Karpas-422 (cell line): ENCODE measurements at regions not wholly inside any gene's neighbourhood (a gene's known extent, or its start where the extent isn't known, plus 50 kb on each side); places are given as distances from the start of the nearest gene placed in this dataset.
"Not testable (repeated sequence)": the region's sequence is repeated elsewhere in the genome, so short reads cannot be mapped to it uniquely, and the experiment has no call there.

Experiments used
- DNase-seq: peaks from one replicate; pipeline ENCODE4 v3.0.0-alpha.2; 2015
- H2AFZ ChIP-seq: fragments of 200-600 bp; sonication (generic); 2 replicates; pipeline ENCODE4 v1.6.1; 2014; ENCODE audit warnings: antibody characterized with exemption, low read length, mixed read lengths
- H3K27ac ChIP-seq: fragments of 200-600 bp; sonication (generic); 2 replicates; pipeline ENCODE4 v1.5.1; 2014; ENCODE audit warnings: mild to moderate bottlenecking, low read length, moderate library complexity
- H3K27me3 ChIP-seq: fragments of 200-600 bp; sonication (generic); 2 replicates; pipeline ENCODE4 v1.6.1; 2014; ENCODE audit warnings: low read length, mixed read lengths
- H3K36me3 ChIP-seq: fragments of 200-600 bp; sonication (generic); 2 replicates; pipeline ENCODE4 v1.6.1; 2014; ENCODE audit warnings: low read length, mixed read lengths; ENCODE audit not compliant: insufficient read depth
- H3K4me1 ChIP-seq: fragments of 200-600 bp; sonication (generic); 2 replicates; pipeline ENCODE4 v1.6.1; 2014; ENCODE audit warnings: mild to moderate bottlenecking, low read length, mixed read lengths
- H3K4me2 ChIP-seq: fragments of 200-600 bp; sonication (generic); 2 replicates; pipeline ENCODE4 v1.6.1; 2014; ENCODE audit warnings: low read length, low read depth, mild to moderate bottlenecking; ENCODE audit not compliant: poor library complexity, severe bottlenecking
- H3K4me3 ChIP-seq: fragments of 200-600 bp; sonication (generic); 2 replicates; pipeline ENCODE4 v1.5.1; 2014; ENCODE audit warnings: mild to moderate bottlenecking, antibody characterized with exemption, low read length, mixed read lengths
- H3K79me2 ChIP-seq: fragments of 200-600 bp; sonication (generic); 2 replicates; pipeline ENCODE4 v1.6.1; 2014; ENCODE audit warnings: mild to moderate bottlenecking, low read length, mixed read lengths
- H3K9ac ChIP-seq: fragments of 200-600 bp; sonication (generic); 2 replicates; pipeline ENCODE4 v1.6.0; 2014; ENCODE audit warnings: low read length
- H3K9me2 ChIP-seq: fragments of 200-600 bp; sonication (generic), shearing (Covaris generic); replicated peaks from 2 replicates; pipeline ENCODE4 v1.6.0; 2014; ENCODE audit warnings: mild to moderate bottlenecking, low read length, moderate library complexity; ENCODE audit not compliant: insufficient read depth
- H3K9me3 ChIP-seq: fragments of 300-700, 200-600 bp; sonication (generic); 2 replicates; pipeline ENCODE4 v1.6.1; 2014; ENCODE audit warnings: low read length, mixed read lengths
- H4K20me1 ChIP-seq: fragments of 200-600 bp; sonication (generic); 2 replicates; pipeline ENCODE4 v1.6.1; 2014; ENCODE audit warnings: mild to moderate bottlenecking, antibody characterized with exemption, low read length, low read depth; ENCODE audit not compliant: insufficient read depth

GRCh38 chrX:125255759-125256158 is 63.9 kb upstream of the TEX13C start:
- H3K27me3 ChIP-seq, H3K27ac ChIP-seq, H3K9me3 ChIP-seq, H2AFZ ChIP-seq, DNase-seq, H3K36me3 ChIP-seq, H3K4me2 ChIP-seq, H3K79me2 ChIP-seq, H3K9me2 ChIP-seq, H4K20me1 ChIP-seq, H3K4me3 ChIP-seq, H3K9ac ChIP-seq, H3K4me1 ChIP-seq: not testable (repeated sequence)

GRCh38 chrX:125262836-125263235 is 56.8 kb upstream of the TEX13C start:
- DNase-seq, result no peak
- Histone ChIP-seq H3K36me3 (no peaks in the 10 kb centered on the region), H3K4me1 (no peaks in the 10 kb centered on the region), H4K20me1 (no peaks in the 10 kb centered on the region), H3K27me3 (no peaks in the 10 kb centered on the region), H2AFZ (no peak overlapping the region), H3K4me2 (no peak overlapping the region), H3K4me3 (no peak overlapping the region), H3K9me3 (0 out of 2 replicates have a peak, but pooled peaks cover 4% of the 10 kb centered on the region), H3K27ac (no peak overlapping the region), H3K9ac (no peak overlapping the region), H3K79me2 (no peaks in the 10 kb centered on the region), H3K9me2 (no peaks in the 10 kb centered on the region)

- H4K20me1 ChIP-seq, result no peaks in the 10 kb centered on the region
- H3K79me2 ChIP-seq, result no peaks in the 10 kb centered on the region
- no peaks in the 10 kb centered on the region for H3K9me2 ChIP-seq
- no peaks in the 10 kb centered on the region for H3K27me3 ChIP-seq
- H3K9me3 ChIP-seq, result peaks cover 10% of the 10 kb centered on the region; the same call in 1 of the 2 replicates
- H2AFZ ChIP-seq, result no peak overlapping the region
- no peak overlapping the region for H3K27ac ChIP-seq
- H3K4me1 ChIP-seq, result no peaks in the 10 kb centered on the region
- H3K4me3 ChIP-seq, result no peak overlapping the region
- no peak overlapping the region for H3K9ac ChIP-seq
- no peak overlapping the region for H3K4me2 ChIP-seq
- H3K36me3 ChIP-seq, result no peaks in the 10 kb centered on the region
- no peak for DNase-seq
These were observed 53.5 kb upstream of the TEX13C start for GRCh38 chrX:125266153-125266660.
